ENCODE measurements at regions not wholly inside any gene's neighbourhood (a gene's known extent, or its start where the extent isn't known, plus 50 kb on each side); places are given as distances from the start of the nearest gene placed in this dataset.

DNA sequence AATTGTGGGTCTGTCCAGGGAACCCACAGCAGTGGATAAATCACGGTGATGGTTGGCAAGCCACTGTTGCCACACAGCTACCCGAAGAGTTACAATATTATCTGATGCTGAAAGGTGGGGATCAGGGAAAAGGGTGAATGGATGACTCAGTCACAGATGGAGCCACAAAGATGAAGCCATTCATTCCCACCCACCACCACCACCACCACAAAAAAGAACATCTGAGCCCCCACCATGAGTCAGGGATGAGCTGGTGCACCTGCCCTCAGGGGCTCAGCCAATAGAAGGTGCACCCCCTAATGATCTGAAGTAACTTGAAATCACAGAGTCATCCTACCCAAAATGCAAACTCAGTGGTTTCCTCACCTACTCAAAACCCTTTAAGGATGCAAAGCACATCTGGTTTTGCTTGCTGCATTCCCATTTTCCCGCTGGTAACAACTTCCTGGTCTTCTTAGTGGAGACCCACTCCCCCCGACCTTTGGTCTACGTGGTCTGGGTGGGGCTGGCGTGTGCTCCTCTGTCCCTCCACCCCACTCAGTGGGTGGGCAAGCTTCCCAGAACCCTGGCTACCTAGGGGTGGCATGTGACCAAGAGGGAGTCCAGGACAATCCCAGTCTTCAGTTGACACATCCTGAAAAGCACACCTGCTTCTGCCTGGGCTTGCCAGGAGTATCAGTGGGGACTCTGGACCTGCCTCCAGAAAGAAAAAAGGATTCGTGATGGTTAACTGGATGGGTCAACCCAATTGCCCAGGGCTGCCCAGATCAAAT lies 125.5 kb downstream of the ANKRD60 start:
- TF ChIP-seq CTCF (conservative IDR thresholded peaks at IDR 0.05; ENCODE audit: low read depth, low read length) (no peak), EZH2 (IDR thresholded peaks at IDR 0.05; ENCODE audit: low read length, unreplicated experiment) (no peak), EZH2phosphoT487 (IDR thresholded peaks at IDR 0.05; ENCODE audit: borderline replicate concordance, low read length) (no peak)
